ENCODE measurements at regions not wholly inside any gene's neighbourhood (a gene's known extent, or its start where the extent isn't known, plus 50 kb on each side); places are given as distances from the start of the nearest gene placed in this dataset.

- TF ChIP-seq CTCF (IDR thresholded peaks at IDR 0.05; ENCODE audit: extremely low read depth in 1 of 2, insufficient read depth in 1 of 2, low read depth in 1 of 2, low read length in 2 of 2) (no peak), POLR2AphosphoS5 (IDR thresholded peaks at IDR 0.05; ENCODE audit: insufficient read depth, low read depth, low read length) (no peak), MAX (IDR thresholded peaks at IDR 0.05; ENCODE audit: insufficient read depth, insufficient read length) (no peak), FOS (IDR thresholded peaks at IDR 0.05; ENCODE audit: borderline replicate concordance, insufficient read depth, low read length) (no peak), POLR2A (IDR thresholded peaks at IDR 0.05; ENCODE audit: low read depth, low read length) (no peak), EZH2 (IDR thresholded peaks at IDR 0.05; ENCODE audit: borderline replicate concordance, low read depth, low read length, severe bottlenecking) (no peak), MYC (IDR thresholded peaks at IDR 0.05; ENCODE audit: low read depth, low read length) (no peak), JUN (IDR thresholded peaks at IDR 0.05; ENCODE audit: borderline replicate concordance, insufficient read depth, insufficient read length, low read depth) (no peak), GATA2 (IDR thresholded peaks at IDR 0.05; ENCODE audit: insufficient read depth, insufficient read length, low read depth, low read length) (no peak)
Measured at GRCh38 chr4:24042094-24042493, 152.2 kb upstream of the PPARGC1A start.

Measured in endothelial cell of umbilical vein (primary cell).